Gastrocnemius medialis (tissue), 4 donors: ENCODE measurements at regions not wholly inside any gene's neighbourhood (a gene's known extent, or its start where the extent isn't known, plus 50 kb on each side); places are given as distances from the start of the nearest gene placed in this dataset.

Source experiments
- ATAC-seq, 2 donors: fragments of 150-250 bp; one replicate each; pipeline ENCODE4 v1.9.1; 2016
- DNase-seq, 2 donors: peaks; one replicate each; pipeline ENCODE4 v3.0.0-alpha.2; 2019
- H3K27ac ChIP-seq, 4 donors: fragments of 200-600 bp; sonication (generic); 1 replicate in 1 of 4; 2 replicates in 3 of 4; pipeline ENCODE4 v1.5.1; 2016 to 2018; ENCODE audit warnings: mild to moderate bottlenecking in 2 of 4, moderate library complexity in 1 of 4
- H3K27me3 ChIP-seq, 3 donors: fragments of 200-600 bp; sonication (generic) in 2 of 3; 1 replicate in 1 of 3; 2 replicates in 2 of 3; pipeline versions ENCODE4 v1.5.1 to v1.6.0; 2016 to 2019; ENCODE audit warnings: mild to moderate bottlenecking in 1 of 3, moderate library complexity in 1 of 3
- H3K36me3 ChIP-seq, 2 donors: fragments of 200-600 bp; sonication (generic) in 1 of 2; one replicate each; pipeline ENCODE4 v1.5.1; 2017 to 2018
- H3K4me1 ChIP-seq, 2 donors: fragments of 200-600 bp; sonication (generic) in 1 of 2; one replicate each; pipeline ENCODE4 v1.5.1; 2016 to 2017; ENCODE audit warnings: mild to moderate bottlenecking in 2 of 2
- H3K4me3 ChIP-seq, 4 donors: fragments of 200-600 bp; sonication (generic) in 3 of 4; 1 replicate in 1 of 4; 2 replicates in 3 of 4; pipeline ENCODE4 v1.5.1; 2016 to 2019; ENCODE audit warnings: mild to moderate bottlenecking in 2 of 4
- H3K9me3 ChIP-seq, 3 donors: fragments of 200-600 bp; sonication (generic) in 2 of 3; 1 replicate in 1 of 3; 2 replicates in 2 of 3; pipeline ENCODE4 v1.5.1; 2016 to 2019
- CTCF ChIP-seq, 5 experiments: fragments of 450-650 bp in 3 of 5; fragments of 200-600 bp in 2 of 5; sonication (generic) in 2 of 5; IDR thresholded peaks in 4 of 5; conservative IDR thresholded peaks in 1 of 5; 1 replicate in 4 of 5; 2 replicates in 1 of 5; pipeline ENCODE4 v1.5.1; 2016 to 2019; ENCODE audit warnings: antibody characterized with exemption in 5 of 5, mild to moderate bottlenecking in 3 of 5, moderate library complexity in 3 of 5
- POLR2A ChIP-seq, 2 donors: fragments of 450-650 bp; IDR thresholded peaks; one replicate each; pipeline ENCODE4 v1.6.1; 2017; ENCODE audit warnings: antibody characterized with exemption in 2 of 2, mild to moderate bottlenecking in 2 of 2, moderate library complexity in 2 of 2
- in situ Hi-C, 4 donors: fragments of 200-750 bp; cut with MboI; loops; one replicate each; pipeline versions ENCODE4 v1.15.0 to v1.8.0; 2017; ENCODE audit warnings: low sequenced_read_pairs in 4 of 4
- intact Hi-C: fragments of 100-400 bp; cut with DNase I; formaldehyde crosslinking; loops from one replicate; pipeline ENCODE4 v1.15.1; 2023; ENCODE audit warnings: low total_unique reads

- in situ Hi-C loops (no loop called here), intact Hi-C loops (no loop called here)
- no peak for DNase-seq
- Histone ChIP-seq H3K27me3 (peaks cover 0 to 4% (median 0%) of the 10 kb centered on the region in 3 donors), H3K36me3 (no peaks in the 10 kb centered on the region), H3K9me3 (no peaks in the 10 kb centered on the region), H3K27ac (no peak overlapping the region), H3K4me1 (no peaks in the 10 kb centered on the region), H3K4me3 (no peak overlapping the region)
- ATAC-seq, result no peak
- TF ChIP-seq CTCF (IDR thresholded peaks at IDR 0.05 in 4 of 5, conservative IDR thresholded peaks at IDR 0.05 in 1 of 5) (no peak), POLR2A (IDR thresholded peaks at IDR 0.05) (no peak)
These were observed 266.8 kb upstream of the SRRM4 start for GRCh38 chr12:118714500-118714899.

- TF ChIP-seq POLR2A (IDR thresholded peaks at IDR 0.05) (no peak), CTCF (IDR thresholded peaks at IDR 0.05 in 4 of 5, conservative IDR thresholded peaks at IDR 0.05 in 1 of 5) (no peak)
- no peak overlapping the region for H3K27ac ChIP-seq
- no peaks in the 10 kb centered on the region for H3K9me3 ChIP-seq
- no peaks in the 10 kb centered on the region for H3K4me1 ChIP-seq
- H3K36me3 ChIP-seq, result no peaks in the 10 kb centered on the region
- in situ Hi-C loops, result no loop called here
- intact Hi-C loops, result no loop called here
- DNase-seq (no peak), ATAC-seq (no peak)
- H3K27me3 ChIP-seq, result peaks cover 0 to 4% (median 0%) of the 10 kb centered on the region in 3 donors
- H3K4me3 ChIP-seq, result no peak overlapping the region
These were observed 265.7 kb upstream of the SRRM4 start for GRCh38 chr12:118715647-118716046.

GRCh38 chr12:118727196-118727978, 254.0 kb upstream of the SRRM4 start:
- ATAC-seq (no peak), DNase-seq (no peak)
- no peak overlapping the region for H3K4me3 ChIP-seq
- H3K27ac ChIP-seq, result no peak overlapping the region
- TF ChIP-seq POLR2A (IDR thresholded peaks at IDR 0.05) (no peak), CTCF (IDR thresholded peaks at IDR 0.05 in 4 of 5, conservative IDR thresholded peaks at IDR 0.05 in 1 of 5) (no peak)
- no peaks in the 10 kb centered on the region for H3K9me3 ChIP-seq
- no peaks in the 10 kb centered on the region for H3K4me1 ChIP-seq
- peaks cover 0 to 2% (median 0%) of the 10 kb centered on the region in 3 donors for H3K27me3 ChIP-seq
- no peaks in the 10 kb centered on the region for H3K36me3 ChIP-seq
- in situ Hi-C loops, result no loop called here
- intact Hi-C loops, result no loop called here

GRCh38 chr12:118727979-118728366, 253.4 kb upstream of the SRRM4 start:
- TF ChIP-seq CTCF (IDR thresholded peaks at IDR 0.05 in 4 of 5, conservative IDR thresholded peaks at IDR 0.05 in 1 of 5), result no peak
- no peak overlapping the region for H3K27ac ChIP-seq
- no peaks in the 10 kb centered on the region for H3K9me3 ChIP-seq
- intact Hi-C loops (no loop called here), in situ Hi-C loops (no loop called here)
- DNase-seq, result no peak
- no peaks in the 10 kb centered on the region for H3K4me1 ChIP-seq
- H3K4me3 ChIP-seq, result no peak overlapping the region
- ATAC-seq, result no peak
- H3K27me3 ChIP-seq, result peaks cover 0 to 2% (median 0%) of the 10 kb centered on the region in 3 donors
- H3K36me3 ChIP-seq, result no peaks in the 10 kb centered on the region

- ATAC-seq (no peak), DNase-seq (no peak)
- H3K27ac ChIP-seq, result no peak overlapping the region
- in situ Hi-C loops (no loop called here), intact Hi-C loops (no loop called here)
- TF ChIP-seq CTCF (IDR thresholded peaks at IDR 0.05 in 4 of 5, conservative IDR thresholded peaks at IDR 0.05 in 1 of 5), result no peak
- TF ChIP-seq POLR2A (IDR thresholded peaks at IDR 0.05), result no peak
- no peaks in the 10 kb centered on the region for H3K9me3 ChIP-seq
- no peaks in the 10 kb centered on the region for H3K4me1 ChIP-seq
- no peaks in the 10 kb centered on the region for H3K27me3 ChIP-seq
- no peaks in the 10 kb centered on the region for H3K36me3 ChIP-seq
- H3K4me3 ChIP-seq, result no peak overlapping the region
These were observed 247.1 kb upstream of the SRRM4 start for GRCh38 chr12:118734266-118734665.
